HUES6 (cell line): ENCODE measurements at regions not wholly inside any gene's neighbourhood (a gene's known extent, or its start where the extent isn't known, plus 50 kb on each side); places are given as distances from the start of the nearest gene placed in this dataset.

ENCODE experiments used
- H3K27ac ChIP-seq: 2 replicates; pipeline ENCODE4 v1.7.0; 2013; ENCODE audit warnings: low read depth, mild to moderate bottlenecking, low read length, inconsistent platforms
- H3K27me3 ChIP-seq: 2 replicates; pipeline ENCODE4 v1.6.1; 2013; ENCODE audit warnings: low read length; ENCODE audit not compliant: control insufficient read depth, insufficient read depth
- H3K36me3 ChIP-seq: 2 replicates; pipeline ENCODE4 v1.6.1; 2013; ENCODE audit warnings: low read length; ENCODE audit not compliant: control insufficient read depth, insufficient read depth
- H3K4me1 ChIP-seq: 2 replicates; pipeline ENCODE4 v1.6.1; 2013; ENCODE audit warnings: low read length; ENCODE audit not compliant: control insufficient read depth, insufficient read depth
- H3K4me3 ChIP-seq: 2 replicates; pipeline ENCODE4 v1.5.1; 2013; ENCODE audit warnings: low read depth, low read length
- H3K9ac ChIP-seq: one replicate; pipeline ENCODE4 v1.6.1; 2013; ENCODE audit warnings: mild to moderate bottlenecking, low read length
- H3K9me3 ChIP-seq: 2 replicates; pipeline ENCODE4 v1.6.1; 2013; ENCODE audit warnings: low read depth, low read length; ENCODE audit not compliant: control insufficient read depth, insufficient read depth

DNA sequence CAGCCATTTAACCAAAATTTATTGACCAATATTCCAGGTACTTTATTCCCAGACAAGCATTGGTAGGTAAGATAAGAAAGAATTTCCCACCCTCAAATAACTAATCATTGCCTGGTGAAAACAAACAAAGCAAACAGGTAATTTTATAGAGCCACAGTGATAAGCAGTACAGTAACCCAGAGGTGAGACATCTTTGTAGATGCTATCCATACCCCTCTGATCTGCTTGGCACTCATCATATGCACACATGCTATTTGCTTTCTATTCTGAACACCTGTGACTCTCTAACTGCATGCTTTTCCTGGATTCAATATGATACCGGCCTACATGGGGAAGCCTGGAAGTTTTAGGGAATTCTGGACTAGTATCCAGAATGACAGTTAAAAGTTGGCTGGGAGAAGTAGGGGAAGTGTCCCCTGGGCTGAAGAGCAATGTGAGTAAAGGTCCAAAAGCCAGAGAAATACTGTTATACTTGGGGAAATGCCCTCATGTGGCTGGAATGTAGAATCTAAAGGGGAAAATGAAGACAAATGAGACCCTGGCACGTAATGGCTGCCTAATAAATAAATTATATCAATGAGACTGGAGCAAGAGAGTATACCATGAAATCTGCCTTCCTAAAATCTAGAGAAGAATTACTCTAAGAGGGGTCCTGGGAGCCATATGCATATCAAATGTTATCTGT lies 243.8 kb upstream of the ADAMTSL1 start:
- Histone ChIP-seq H3K27ac (no peak overlapping the region), H3K9me3 (no peaks in the 10 kb centered on the region), H3K4me3 (no peak overlapping the region), H3K4me1 (no peaks in the 10 kb centered on the region), H3K27me3 (no peaks in the 10 kb centered on the region), H3K9ac (no peak overlapping the region), H3K36me3 (no peaks in the 10 kb centered on the region)

DNA sequence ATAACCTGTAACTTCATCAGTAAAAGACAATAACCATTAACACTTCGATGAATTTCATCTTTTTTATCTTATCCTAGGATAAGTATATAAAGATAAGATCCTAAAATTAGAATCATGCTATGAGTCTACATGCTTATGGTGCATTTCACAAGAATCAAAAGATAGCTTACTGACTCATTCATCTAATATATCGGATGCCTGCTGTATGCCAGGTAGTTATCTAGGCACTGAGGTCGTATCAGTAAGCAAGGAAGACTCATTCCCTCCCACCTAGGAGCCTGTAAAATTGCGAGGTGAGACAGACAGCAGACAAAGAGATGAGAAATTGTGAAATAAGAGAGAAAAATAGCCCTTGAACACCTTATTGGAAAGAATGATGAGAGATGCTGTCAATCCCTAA lies 240.6 kb upstream of the ADAMTSL1 start:
- Histone ChIP-seq H3K27ac (no peak overlapping the region), H3K36me3 (no peaks in the 10 kb centered on the region), H3K9ac (no peak overlapping the region), H3K9me3 (no peaks in the 10 kb centered on the region), H3K27me3 (no peaks in the 10 kb centered on the region), H3K4me3 (no peak overlapping the region), H3K4me1 (no peaks in the 10 kb centered on the region)

DNA sequence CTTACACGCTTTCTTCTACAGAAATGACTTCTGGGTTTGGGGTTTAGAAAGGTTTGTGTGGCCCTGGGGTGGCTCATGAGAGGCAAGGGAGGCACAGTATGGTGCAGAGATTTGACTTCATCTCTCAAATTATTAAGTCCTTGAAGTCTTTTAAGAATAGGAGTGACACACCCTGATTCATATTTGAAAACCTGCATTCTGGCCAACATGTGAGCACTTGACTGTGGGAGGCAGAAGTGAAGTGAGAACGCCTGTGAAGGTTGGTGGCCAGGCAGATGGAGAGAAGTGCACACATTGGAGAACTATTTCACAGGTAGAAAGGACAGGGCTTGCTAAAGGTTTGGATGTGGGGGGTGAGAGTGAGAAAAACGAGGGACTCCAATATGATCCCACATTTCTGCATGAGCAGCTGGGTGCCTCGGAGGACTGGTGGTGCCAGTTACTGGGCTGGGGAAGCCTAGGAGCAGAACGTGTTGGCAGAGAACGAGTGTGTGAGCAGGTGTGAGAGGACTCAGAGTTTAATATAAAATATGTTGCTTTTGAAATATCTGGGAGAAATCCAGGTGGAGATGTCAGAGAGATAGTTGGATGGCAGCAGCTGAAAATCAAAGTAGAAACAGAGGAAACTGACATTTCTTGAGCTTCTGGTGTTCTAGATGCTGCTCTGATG lies 240.0 kb upstream of the ADAMTSL1 start:
- no peaks in the 10 kb centered on the region for H3K36me3 ChIP-seq
- no peak overlapping the region for H3K27ac ChIP-seq
- H3K9me3 ChIP-seq, result no peaks in the 10 kb centered on the region
- no peak overlapping the region for H3K9ac ChIP-seq
- H3K4me3 ChIP-seq, result no peak overlapping the region
- no peaks in the 10 kb centered on the region for H3K4me1 ChIP-seq
- no peaks in the 10 kb centered on the region for H3K27me3 ChIP-seq

DNA sequence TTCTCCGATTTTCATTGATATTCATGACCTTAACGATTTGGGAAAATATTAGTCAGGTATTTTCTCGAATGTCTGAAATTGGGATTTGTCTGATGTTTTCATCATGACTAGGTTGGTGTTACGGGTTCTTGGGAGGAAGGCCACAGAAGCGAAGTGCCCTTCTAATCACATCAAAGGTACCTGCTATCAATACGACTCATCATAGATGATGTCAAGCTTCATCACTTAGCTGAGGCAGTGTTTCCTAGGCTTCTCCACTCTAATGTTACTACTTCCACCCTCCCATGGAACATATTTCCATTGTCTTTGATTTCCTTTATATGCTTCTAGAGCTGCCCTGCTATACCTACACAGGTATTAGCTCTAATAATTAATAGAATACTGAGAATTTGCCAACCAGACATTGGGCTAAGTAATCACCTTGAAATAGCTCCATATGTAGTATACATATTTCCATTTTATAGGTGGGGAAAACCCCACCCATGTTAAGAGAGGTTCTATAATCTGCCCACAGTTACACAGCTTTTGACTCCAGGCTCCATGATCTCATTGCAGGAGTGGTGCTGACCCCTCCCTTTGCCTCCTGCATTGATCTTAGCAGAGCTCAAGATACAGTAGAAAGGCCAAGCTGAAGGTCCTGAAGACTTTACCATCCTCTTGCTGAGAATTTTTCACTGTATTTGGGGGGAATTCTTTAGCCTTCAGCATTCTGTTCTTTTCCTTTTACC lies 238.6 kb upstream of the ADAMTSL1 start:
- H3K27ac ChIP-seq, result no peak overlapping the region
- no peaks in the 10 kb centered on the region for H3K9me3 ChIP-seq
- H3K9ac ChIP-seq, result no peak overlapping the region
- no peaks in the 10 kb centered on the region for H3K4me1 ChIP-seq
- H3K36me3 ChIP-seq, result no peaks in the 10 kb centered on the region
- no peaks in the 10 kb centered on the region for H3K27me3 ChIP-seq
- H3K4me3 ChIP-seq, result no peak overlapping the region

DNA sequence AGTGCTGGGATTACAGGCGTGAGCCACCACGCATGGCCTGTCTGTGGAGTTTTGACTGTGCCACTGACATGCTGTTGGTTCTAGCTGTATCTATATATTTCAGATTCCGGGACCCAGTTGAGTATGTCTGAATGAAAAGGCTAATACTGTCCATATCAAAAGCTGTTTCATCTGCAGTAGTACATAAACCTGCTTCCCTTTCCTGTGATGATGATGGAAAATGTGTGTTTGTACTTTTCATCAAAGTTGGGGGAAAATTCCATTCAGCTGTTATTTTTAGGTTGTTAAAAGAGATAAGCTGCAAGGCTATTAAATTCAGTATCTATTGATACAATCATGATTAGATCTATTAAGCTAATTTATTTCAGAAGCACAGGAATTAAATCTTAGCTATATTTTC lies 237.6 kb upstream of the ADAMTSL1 start:
- Histone ChIP-seq H3K27ac (no peak overlapping the region), H3K27me3 (no peaks in the 10 kb centered on the region), H3K4me3 (no peak overlapping the region), H3K4me1 (no peaks in the 10 kb centered on the region), H3K9me3 (no peaks in the 10 kb centered on the region), H3K9ac (no peak overlapping the region), H3K36me3 (no peaks in the 10 kb centered on the region)

DNA sequence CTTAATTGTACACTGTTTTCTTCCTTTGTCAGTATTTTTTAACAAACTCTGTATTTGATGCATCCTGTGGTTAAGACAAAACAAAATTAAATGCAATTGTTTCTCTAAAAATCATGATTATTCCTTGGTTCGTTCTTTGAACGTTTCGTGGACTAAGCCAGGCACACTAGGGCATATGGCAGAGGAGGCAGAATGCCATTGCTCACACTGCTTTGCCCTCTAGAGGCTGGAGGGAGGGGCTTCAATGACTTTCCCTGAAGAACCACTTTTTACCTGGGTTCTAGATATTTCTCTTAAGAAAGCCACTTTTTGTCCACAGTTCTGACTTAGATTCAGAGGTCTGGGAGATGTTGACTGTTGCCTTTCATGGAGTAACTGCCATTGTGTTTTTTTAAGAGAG lies 236.2 kb upstream of the ADAMTSL1 start:
- Histone ChIP-seq H3K27ac (no peak overlapping the region), H3K9me3 (no peaks in the 10 kb centered on the region), H3K9ac (no peak overlapping the region), H3K27me3 (no peaks in the 10 kb centered on the region), H3K4me3 (no peak overlapping the region), H3K36me3 (no peaks in the 10 kb centered on the region), H3K4me1 (no peaks in the 10 kb centered on the region)

DNA sequence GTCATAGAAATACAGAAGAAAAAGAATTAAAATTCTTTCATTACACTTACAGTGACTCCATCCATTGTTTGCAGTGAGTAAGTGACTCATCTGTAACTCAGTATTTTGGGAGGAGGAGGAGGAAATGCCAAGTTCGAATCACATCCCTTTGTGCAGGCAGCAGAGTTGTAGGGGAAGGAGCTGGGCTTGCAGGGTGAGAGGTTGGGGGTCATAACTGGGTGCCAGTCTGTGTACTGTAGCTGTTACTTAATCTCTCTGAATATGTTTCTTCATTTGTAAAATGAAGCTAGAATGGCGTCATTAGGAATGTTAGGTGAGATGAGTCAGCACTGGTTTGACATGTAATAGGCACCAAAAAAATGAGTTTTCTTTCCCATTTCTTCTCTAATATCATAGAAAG lies 235.7 kb upstream of the ADAMTSL1 start:
- Histone ChIP-seq H3K36me3 (no peaks in the 10 kb centered on the region), H3K9me3 (0 out of 2 replicates have a peak, but pooled peaks cover 1% of the 10 kb centered on the region), H3K27ac (no peak overlapping the region), H3K4me1 (no peaks in the 10 kb centered on the region), H3K27me3 (no peaks in the 10 kb centered on the region), H3K9ac (no peak overlapping the region), H3K4me3 (no peak overlapping the region)

DNA sequence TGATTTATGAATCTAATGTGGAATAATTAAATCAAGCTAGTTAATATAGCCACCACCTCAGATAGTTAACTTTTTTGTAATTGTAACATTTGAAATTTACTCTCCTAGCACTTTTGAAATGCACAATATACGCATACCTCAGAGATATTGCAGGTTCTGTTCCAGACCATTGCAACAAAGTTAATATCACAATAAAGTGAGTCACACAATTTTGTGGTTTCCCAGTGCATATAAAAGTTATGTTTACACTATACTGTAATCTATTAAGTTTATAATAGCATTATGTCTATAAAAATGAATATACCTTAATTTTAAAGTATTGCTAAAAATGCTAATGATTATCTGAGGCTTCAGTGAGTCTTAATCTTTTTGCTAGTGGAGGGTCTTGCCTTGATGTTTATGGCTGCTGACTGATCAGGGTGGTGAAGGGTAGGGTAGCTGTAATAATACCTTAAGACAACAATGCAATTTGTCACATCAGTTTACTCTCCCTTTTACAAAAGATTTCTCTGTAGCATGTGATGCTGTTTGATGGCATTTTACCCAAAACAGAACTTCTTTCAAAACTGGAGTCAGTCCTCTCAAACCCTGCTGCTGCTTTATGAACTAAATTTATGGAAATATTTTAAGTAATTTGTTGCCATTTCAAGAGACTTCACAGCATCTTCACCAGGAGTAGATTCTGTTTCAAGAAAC lies 235.1 kb upstream of the ADAMTSL1 start:
- H3K36me3 ChIP-seq, result no peaks in the 10 kb centered on the region
- no peaks in the 10 kb centered on the region for H3K4me1 ChIP-seq
- H3K9ac ChIP-seq, result no peak overlapping the region
- H3K27ac ChIP-seq, result no peak overlapping the region
- 0 out of 2 replicates have a peak, but pooled peaks cover 6% of the 10 kb centered on the region for H3K9me3 ChIP-seq
- H3K4me3 ChIP-seq, result no peak overlapping the region
- H3K27me3 ChIP-seq, result no peaks in the 10 kb centered on the region

DNA sequence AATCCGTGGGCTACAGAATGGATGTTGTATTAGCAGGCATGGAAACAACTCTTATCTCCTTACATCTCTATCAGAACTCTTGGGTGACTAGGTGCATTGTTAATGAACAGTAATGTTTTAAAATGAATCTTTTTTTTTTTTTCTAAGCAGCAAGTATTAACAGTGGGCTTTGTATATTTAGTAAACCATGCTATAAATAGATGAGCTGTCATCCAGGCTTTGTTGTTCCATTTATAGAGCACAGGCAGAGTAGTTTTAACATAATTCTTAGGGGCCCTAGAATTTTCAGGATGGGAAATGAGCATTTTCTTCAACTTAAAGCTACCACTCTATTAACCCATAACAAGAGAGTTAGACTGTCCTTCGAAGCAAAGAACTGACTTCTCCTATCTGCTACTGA lies 233.7 kb upstream of the ADAMTSL1 start:
- no peak overlapping the region for H3K9ac ChIP-seq
- H3K36me3 ChIP-seq, result no peaks in the 10 kb centered on the region
- no peaks in the 10 kb centered on the region for H3K4me1 ChIP-seq
- no peak overlapping the region for H3K4me3 ChIP-seq
- H3K9me3 ChIP-seq, result 0 out of 2 replicates have a peak, but pooled peaks cover 6% of the 10 kb centered on the region
- H3K27me3 ChIP-seq, result no peaks in the 10 kb centered on the region
- H3K27ac ChIP-seq, result no peak overlapping the region

DNA sequence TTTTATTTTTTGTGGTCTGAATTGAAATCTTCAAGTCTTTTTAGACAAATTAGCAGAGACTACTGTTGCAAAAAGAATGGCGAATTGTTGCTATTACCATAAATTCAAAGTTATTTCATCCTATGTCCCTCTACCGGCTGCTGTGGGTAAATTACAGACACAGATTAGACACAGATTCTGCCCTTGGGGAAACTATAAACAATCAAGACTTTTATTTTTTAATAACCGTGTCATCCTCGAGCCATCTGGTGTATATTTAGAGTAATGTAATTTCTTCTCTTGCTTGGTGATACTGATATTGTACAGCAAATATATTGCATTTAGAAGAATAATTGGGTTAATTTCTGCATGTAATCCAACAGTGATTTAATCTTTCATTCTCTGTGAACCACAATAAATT lies 228.0 kb upstream of the ADAMTSL1 start:
- H3K9me3 ChIP-seq, result 0 out of 2 replicates have a peak, but pooled peaks cover 6% of the 10 kb centered on the region
- no peaks in the 10 kb centered on the region for H3K36me3 ChIP-seq
- no peaks in the 10 kb centered on the region for H3K4me1 ChIP-seq
- no peak overlapping the region for H3K27ac ChIP-seq
- no peaks in the 10 kb centered on the region for H3K27me3 ChIP-seq
- no peak overlapping the region for H3K9ac ChIP-seq
- H3K4me3 ChIP-seq, result no peak overlapping the region

DNA sequence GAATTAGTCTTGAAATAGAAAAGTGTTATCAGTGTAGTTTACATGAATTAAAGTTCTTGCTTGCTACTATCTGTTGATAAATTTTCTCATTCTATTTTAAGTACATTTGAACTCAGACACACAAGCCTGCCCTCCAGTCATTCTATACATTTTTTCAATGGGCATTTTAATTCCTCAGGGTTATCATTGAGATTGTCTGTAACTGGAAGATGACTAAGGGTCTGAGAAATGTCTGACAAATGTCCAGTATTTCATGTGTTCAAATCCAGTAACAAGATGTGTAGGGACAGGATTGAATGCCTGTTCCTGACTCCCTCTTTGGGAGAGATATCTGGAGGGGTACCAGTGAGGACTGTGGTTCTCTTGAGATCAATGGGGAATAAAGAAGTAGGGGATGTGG lies 223.9 kb upstream of the ADAMTSL1 start:
- Histone ChIP-seq H3K27me3 (no peaks in the 10 kb centered on the region), H3K4me3 (no peak overlapping the region), H3K9me3 (no peaks in the 10 kb centered on the region), H3K4me1 (no peaks in the 10 kb centered on the region), H3K36me3 (no peaks in the 10 kb centered on the region), H3K27ac (no peak overlapping the region), H3K9ac (no peak overlapping the region)
